GM12891 (cell line): ENCODE measurements at regions not wholly inside any gene's neighbourhood (a gene's known extent, or its start where the extent isn't known, plus 50 kb on each side); places are given as distances from the start of the nearest gene placed in this dataset.
"Not testable (repeated sequence)": the region's sequence is repeated elsewhere in the genome, so short reads cannot be mapped to it uniquely, and the experiment has no call there.

ENCODE experiments used
- PAX5 ChIP-seq: IDR thresholded peaks from 2 replicates; pipeline ENCODE4 v1.6.1; 2011; ENCODE audit warnings: low read length, moderate library complexity, mild to moderate bottlenecking; ENCODE audit not compliant: insufficient read depth, severe bottlenecking
- POLR2A ChIP-seq: IDR thresholded peaks from 2 replicates; pipeline ENCODE4 v1.6.1; 2011; ENCODE audit warnings: low read depth, low read length, control low read depth
- POLR2AphosphoS5 ChIP-seq: IDR thresholded peaks from 2 replicates; pipeline ENCODE4 v1.6.1; 2011; ENCODE audit warnings: low read depth, low read length, control low read depth
- POU2F2 ChIP-seq: IDR thresholded peaks from 2 replicates; pipeline ENCODE4 v1.6.1; 2011; ENCODE audit warnings: low read depth, mild to moderate bottlenecking, control low read depth, low read length, moderate library complexity
- SPI1 ChIP-seq: IDR thresholded peaks from 2 replicates; pipeline ENCODE4 v1.6.1; 2011; ENCODE audit warnings: low read depth, low read length, control low read depth
- TAF1 ChIP-seq: IDR thresholded peaks from 2 replicates; pipeline ENCODE4 v1.6.1; 2011; ENCODE audit warnings: low read depth, low read length, control low read depth

DNA sequence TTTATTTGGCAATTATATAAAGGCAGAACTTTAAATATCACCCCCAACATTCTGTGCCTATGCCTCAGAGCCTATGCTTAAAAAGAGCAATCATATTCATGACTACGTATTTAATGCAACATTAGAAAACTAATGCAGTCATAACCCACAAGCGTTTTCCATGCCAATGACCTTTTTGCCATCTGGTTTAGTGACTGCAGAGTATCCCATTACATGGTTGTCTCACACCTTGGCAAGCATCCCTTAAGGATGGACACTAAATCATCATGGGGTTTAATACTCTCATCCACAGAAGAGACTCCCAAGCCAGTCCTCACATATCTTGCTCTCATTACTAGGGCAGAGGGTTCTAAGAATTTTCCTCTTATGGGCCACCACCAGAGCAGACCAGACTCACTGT is 188.2 kb upstream of the PLGLB2 start:
- TF ChIP-seq POLR2AphosphoS5, POU2F2, POLR2A, TAF1, SPI1, PAX5: not testable (repeated sequence)
